Frontal cortex (tissue), 3 donors: ENCODE measurements at regions not wholly inside any gene's neighbourhood (a gene's known extent, or its start where the extent isn't known, plus 50 kb on each side); places are given as distances from the start of the nearest gene placed in this dataset.

Experiments
- DNase-seq, 2 donors: peaks; one replicate each; pipeline ENCODE4 v3.0.0; 2012; ENCODE audit warnings: low spot score in 2 of 2
- FAIRE-seq: peaks from 2 replicates; lab custom pipeline; 2012; peaks lifted over from hg19 to GRCh38; lab: Jason Lieb, UNC
- donor health status: control.
- donor health status: control.
- donor health status: control.

GRCh38 chr22:47589271-47590250 lies 827.1 kb downstream of the TBC1D22A start:
- FAIRE-seq (no peak), DNase-seq (no peak)

- no peak for FAIRE-seq
- no peak for DNase-seq
Measured at GRCh38 chr22:47588578-47588960, 826.1 kb downstream of the TBC1D22A start.

GRCh38 chr22:47587861-47588577 lies 825.6 kb downstream of the TBC1D22A start:
- no peak for FAIRE-seq
- DNase-seq: no peak

- DNase-seq (no peak), FAIRE-seq (no peak)
Measured at GRCh38 chr22:47587361-47587760, 824.9 kb downstream of the TBC1D22A start.

DNA sequence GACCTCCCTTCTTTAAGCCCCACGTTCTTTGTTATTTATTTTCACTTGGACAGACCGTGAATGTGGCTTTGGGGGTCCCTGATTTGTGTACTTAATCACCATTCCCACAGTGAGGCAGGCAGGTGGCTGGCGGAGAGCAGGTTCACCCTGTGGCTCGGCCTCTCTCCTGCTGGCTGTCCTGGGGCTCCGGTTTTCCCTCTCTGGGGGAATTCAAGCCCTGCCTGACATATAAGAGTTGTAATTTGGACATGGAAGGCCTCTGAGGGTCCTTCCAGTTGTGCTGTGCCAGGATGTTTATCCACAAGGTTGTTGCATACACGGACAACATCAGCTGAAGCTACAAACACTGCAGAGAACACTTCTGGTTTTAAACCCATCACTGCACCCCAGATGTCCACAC lies 824.5 kb downstream of the TBC1D22A start:
- no peak for DNase-seq
- FAIRE-seq: no peak

GRCh38 chr22:47586038-47586437 lies 823.6 kb downstream of the TBC1D22A start:
- FAIRE-seq: no peak
- no peak for DNase-seq

DNA sequence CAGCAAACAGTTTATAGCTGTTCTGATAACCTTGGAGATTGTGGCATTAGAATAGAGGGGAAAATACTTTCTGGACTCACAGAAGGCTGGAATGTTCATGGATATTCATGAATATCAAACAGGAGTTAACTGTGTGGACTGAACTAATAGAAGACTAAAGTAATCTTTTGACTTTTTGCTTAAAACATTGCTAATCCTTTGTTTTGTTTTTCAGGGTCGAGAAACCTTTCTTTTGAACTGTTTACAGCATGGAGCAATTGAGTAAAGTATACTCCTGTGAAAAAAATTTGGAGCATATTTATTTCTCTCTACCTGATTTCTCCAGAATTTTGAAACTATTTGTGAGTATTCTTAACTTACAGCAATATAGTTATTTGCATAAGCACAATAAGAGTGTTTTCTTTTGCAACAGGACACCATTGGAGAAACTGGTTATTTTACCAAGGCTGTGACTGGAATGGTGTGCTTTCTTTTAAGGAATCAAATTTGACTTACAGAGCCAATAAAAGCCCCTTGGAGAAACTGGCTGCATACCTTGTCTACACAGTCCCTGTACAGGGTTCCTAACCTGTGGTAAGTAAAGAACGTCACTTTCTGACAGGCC lies 821.6 kb downstream of the TBC1D22A start:
- FAIRE-seq (no peak), DNase-seq (no peak)

DNA sequence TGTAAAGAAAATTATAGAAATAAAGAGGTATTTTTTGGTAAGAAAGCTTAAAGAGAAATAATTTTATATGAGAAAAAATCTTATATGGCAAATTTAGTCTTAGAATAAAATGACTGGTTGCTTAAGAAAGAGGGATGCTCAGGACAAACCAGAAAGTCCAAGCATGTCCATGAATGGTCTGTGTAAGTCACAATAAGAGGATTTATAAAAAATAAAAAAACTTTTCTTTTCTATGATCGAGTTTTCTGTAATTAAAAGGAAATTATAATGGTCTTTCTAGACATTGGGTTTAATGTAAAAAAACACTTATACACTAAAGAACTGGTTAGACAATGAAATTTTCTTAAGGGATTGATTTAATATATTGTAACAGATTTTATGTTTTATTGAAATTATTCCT lies 819.6 kb downstream of the TBC1D22A start:
- FAIRE-seq (peak; percentile 70), DNase-seq (no peak)

GRCh38 chr22:47580121-47580520 lies 817.7 kb downstream of the TBC1D22A start:
- FAIRE-seq: no peak
- no peak for DNase-seq

DNA sequence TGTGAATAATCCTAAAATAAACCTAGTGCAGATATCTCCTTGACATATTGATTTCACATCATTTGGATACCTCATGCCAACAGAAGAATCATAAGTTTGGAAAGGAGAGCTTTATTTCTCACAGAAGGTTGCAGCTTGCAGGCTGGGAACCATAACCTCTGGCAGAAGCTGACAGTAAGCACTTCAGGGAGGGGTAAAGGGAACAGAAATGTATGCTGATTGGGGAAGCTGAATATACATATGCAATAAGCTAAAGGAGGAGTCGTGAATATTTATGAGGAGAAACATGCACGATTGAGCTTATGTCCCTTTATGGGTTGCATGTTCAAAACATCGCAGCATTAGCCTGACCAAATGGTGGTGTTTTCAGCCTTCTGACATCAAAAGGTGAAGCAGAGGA lies 814.5 kb downstream of the TBC1D22A start:
- DNase-seq (no peak), FAIRE-seq (no peak)

GRCh38 chr22:47575291-47575690 lies 812.8 kb downstream of the TBC1D22A start:
- DNase-seq (no peak), FAIRE-seq (no peak)

- DNase-seq: no peak
- FAIRE-seq: no peak
Measured at GRCh38 chr22:47574556-47574955, 812.1 kb downstream of the TBC1D22A start.

DNA sequence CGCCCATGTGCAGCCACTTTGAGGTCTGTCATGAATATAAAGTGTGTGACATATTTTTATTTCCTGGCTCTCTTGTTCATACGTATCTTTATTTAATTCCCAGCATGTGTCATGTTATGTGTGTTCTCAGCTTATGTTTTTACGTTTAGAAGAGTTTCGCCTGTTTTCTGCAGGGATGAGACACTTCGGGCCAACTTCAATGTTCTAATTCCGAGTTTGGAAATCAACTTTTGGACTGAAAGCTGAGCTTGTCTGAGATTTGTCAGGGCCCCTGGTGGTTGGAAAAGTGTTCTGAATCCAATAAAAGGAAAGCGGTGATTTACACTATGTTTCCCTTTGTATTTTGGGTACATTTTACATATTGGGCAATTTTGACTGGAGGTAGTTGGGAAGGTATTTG lies 810.7 kb downstream of the TBC1D22A start:
- DNase-seq: no peak
- no peak for FAIRE-seq

- FAIRE-seq (no peak), DNase-seq (no peak)
Measured at GRCh38 chr22:47572443-47572842, 810.0 kb downstream of the TBC1D22A start.

- FAIRE-seq (no peak), DNase-seq (no peak)
Measured at GRCh38 chr22:47571616-47572015, 809.2 kb downstream of the TBC1D22A start.

- FAIRE-seq (no peak), DNase-seq (no peak)
Measured at GRCh38 chr22:47570851-47571250, 808.4 kb downstream of the TBC1D22A start.

DNA sequence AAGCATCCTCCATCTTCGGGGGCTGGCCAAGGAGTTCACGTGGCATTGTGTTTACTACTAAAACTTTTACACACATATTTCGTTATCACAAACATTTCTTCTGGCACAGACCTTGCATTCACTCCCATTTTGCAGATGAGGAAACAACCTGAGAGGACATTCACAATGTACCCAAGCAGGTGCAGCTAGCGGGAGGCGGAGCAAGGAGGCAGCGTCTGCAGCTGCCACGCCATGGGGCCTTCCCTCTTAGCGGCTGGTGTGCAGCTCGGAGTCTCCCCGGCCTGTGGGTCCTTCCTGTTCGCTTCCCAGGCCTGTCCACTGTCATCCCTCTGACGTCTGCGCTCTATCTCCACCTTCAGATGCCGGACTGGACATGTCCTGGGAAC lies 807.8 kb downstream of the TBC1D22A start:
- FAIRE-seq (no peak), DNase-seq (no peak)

GRCh38 chr22:47569389-47570299 lies 807.2 kb downstream of the TBC1D22A start:
- no peak for DNase-seq
- FAIRE-seq: no peak

DNA sequence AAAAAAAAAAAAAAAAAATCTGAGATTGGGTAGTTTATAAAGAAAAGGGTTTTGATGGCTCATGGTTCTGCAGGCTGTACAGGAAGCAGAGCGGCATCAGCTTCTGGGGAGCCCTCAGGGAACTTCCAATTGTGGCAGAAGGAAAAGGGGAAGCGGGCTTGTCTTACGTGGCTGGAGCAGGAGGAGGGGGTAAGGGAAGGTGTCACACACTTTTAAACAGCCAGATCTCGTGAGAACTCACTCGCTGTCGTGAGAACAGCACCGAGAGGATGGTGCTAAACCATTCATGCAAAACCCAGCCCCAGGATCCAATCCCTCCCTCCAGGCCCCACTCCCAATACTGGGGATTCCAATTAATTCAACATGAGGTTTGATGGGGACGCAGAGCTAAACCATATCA lies 806.2 kb downstream of the TBC1D22A start:
- DNase-seq: no peak
- FAIRE-seq: no peak
